Bronchial epithelial cell (primary cell): ENCODE measurements at regions not wholly inside any gene's neighbourhood (a gene's known extent, or its start where the extent isn't known, plus 50 kb on each side); places are given as distances from the start of the nearest gene placed in this dataset.

Experiments
- DNase-seq: peaks from one replicate; pipeline ENCODE4 v3.0.0-alpha.2; 2010; ENCODE audit warnings: low read depth
- FAIRE-seq: peaks from 2 replicates; lab custom pipeline; 2011; peaks lifted over from hg19 to GRCh38; lab: Jason Lieb, UNC
- H3K27me3 ChIP-seq: 2 replicates; pipeline ENCODE4 v1.5.1; 2011; ENCODE audit warnings: low read length; ENCODE audit not compliant: control insufficient read depth, insufficient read depth
- H3K36me3 ChIP-seq: 2 replicates; pipeline ENCODE4 v1.5.1; 2011; ENCODE audit warnings: low read length; ENCODE audit not compliant: control insufficient read depth, insufficient read depth
- H3K4me3 ChIP-seq: 2 replicates; pipeline ENCODE4 v1.5.1; 2011; ENCODE audit warnings: mild to moderate bottlenecking, low read depth, low read length, control low read depth
- TF ChIP-seq, protein P1 (sequence below): IDR thresholded peaks from 2 replicates; pipeline ENCODE4 v1.5.1; 2011; ENCODE audit warnings: mild to moderate bottlenecking, moderate library complexity, low read length, control low read depth, inconsistent platforms; ENCODE audit not compliant: insufficient read depth, severe bottlenecking

DNA sequence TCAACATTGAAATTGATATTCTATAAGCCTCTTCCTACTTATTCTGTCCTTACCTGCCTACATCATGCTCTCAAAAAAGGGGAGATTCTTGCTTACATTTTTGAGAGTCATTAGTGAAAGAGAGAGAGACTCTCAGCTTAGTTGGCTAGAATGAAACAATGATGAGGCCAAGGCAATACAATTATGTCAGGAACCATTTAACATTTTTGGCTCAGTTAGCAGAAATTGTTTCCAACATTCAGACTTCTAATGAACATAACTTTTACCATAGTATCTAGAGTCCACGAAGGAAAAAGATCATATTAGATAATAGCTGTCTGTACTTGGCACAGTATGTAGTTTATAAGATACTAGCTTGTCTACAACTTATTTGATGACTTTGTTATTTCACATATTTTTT is 263.7 kb upstream of the ARX start:
- Histone ChIP-seq H3K4me3 (no peak overlapping the region), H3K27me3 (no peaks in the 10 kb centered on the region), H3K36me3 (no peaks in the 10 kb centered on the region)
- no peak for DNase-seq
- TF ChIP-seq, protein P1, sequence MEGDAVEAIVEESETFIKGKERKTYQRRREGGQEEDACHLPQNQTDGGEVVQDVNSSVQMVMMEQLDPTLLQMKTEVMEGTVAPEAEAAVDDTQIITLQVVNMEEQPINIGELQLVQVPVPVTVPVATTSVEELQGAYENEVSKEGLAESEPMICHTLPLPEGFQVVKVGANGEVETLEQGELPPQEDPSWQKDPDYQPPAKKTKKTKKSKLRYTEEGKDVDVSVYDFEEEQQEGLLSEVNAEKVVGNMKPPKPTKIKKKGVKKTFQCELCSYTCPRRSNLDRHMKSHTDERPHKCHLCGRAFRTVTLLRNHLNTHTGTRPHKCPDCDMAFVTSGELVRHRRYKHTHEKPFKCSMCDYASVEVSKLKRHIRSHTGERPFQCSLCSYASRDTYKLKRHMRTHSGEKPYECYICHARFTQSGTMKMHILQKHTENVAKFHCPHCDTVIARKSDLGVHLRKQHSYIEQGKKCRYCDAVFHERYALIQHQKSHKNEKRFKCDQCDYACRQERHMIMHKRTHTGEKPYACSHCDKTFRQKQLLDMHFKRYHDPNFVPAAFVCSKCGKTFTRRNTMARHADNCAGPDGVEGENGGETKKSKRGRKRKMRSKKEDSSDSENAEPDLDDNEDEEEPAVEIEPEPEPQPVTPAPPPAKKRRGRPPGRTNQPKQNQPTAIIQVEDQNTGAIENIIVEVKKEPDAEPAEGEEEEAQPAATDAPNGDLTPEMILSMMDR: no peak
- no peak for FAIRE-seq

DNA sequence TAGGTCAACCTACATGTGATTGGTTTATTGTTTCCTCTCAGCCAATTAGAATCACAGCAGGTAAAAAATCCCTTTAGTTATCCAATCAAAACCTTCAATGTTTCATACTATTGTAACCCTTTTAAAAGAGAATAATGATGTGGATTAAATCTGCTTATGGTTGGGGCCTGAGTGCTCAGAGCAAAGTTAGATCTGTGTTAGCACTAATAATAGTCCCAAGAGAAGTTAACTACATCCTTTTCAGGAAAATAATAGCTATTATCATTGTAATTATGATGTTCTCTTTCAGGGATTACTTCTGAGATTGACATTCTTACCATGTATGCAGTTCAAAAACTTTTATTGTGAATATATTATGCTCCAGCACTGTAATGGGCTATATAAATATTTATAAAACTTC is 262.6 kb upstream of the ARX start:
- no peak for DNase-seq
- Histone ChIP-seq H3K36me3 (no peaks in the 10 kb centered on the region), H3K4me3 (no peak overlapping the region), H3K27me3 (no peaks in the 10 kb centered on the region)
- no peak for FAIRE-seq
- TF ChIP-seq, protein P1: no peak

DNA sequence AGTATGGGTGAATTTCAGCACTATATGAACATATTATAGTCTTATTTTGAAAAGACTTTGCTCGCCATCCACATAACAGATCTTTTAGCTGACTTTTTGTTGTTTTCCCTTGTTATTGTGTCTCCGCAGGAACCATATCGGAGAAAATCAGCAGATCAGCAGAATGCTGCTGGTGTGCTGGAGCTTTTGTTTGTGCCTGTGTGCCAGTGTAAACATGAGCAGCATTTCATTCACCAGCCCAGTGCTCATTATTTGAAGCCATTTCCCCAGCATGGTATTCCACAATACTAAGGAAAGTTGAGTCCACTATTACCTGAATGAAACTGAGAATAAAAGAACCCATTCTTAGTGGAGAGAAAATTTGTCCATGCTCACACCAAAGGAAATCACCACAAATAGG is 261.8 kb upstream of the ARX start:
- TF ChIP-seq, protein P1: no peak
- no peak for DNase-seq
- no peaks in the 10 kb centered on the region for H3K27me3 ChIP-seq
- H3K36me3 ChIP-seq: no peaks in the 10 kb centered on the region
- FAIRE-seq: no peak
- no peak overlapping the region for H3K4me3 ChIP-seq

DNA sequence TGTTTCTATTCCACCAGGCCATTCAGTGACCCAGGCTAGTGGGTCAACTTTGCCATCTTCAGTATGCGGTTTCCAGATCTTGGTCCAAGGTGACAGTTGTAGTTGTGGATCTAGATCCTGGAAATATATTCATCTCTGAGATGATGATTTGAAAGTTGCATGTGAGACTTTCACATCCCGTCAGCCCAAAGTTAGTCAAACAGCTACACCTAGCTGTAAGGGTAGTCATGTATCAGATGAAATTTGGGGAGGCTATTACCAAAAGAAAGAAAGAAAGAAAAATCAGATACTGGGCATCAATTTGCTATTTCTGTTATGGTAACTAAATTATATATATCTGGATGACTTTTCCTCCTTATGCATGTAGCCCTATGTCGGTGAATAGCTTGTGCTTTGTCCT is 259.4 kb upstream of the ARX start:
- no peak for FAIRE-seq
- no peak for DNase-seq
- no peaks in the 10 kb centered on the region for H3K27me3 ChIP-seq
- no peaks in the 10 kb centered on the region for H3K36me3 ChIP-seq
- no peak overlapping the region for H3K4me3 ChIP-seq
- TF ChIP-seq, protein P1: no peak

DNA sequence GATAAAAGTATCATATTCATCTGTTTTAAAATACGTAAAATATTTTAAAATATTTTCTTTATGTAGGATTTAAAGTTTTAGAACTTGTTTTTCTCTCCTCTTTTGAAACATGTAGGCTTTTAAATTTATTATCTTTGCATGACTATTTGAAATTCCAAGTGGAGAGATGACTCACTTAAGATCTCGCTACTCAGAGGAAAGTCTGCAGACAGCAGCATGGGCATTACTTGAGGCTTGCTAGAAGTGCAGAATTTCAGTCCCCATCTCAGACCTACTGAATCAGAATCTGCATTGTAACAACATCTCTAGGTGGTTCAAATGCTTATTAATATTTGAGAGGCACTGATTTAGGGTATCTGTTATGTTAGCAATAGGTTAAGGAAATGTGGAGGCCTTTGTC is 225.7 kb upstream of the ARX start:
- no peaks in the 10 kb centered on the region for H3K36me3 ChIP-seq
- DNase-seq: no peak
- FAIRE-seq: no peak
- H3K4me3 ChIP-seq: no peak overlapping the region
- TF ChIP-seq, protein P1: no peak
- no peaks in the 10 kb centered on the region for H3K27me3 ChIP-seq

DNA sequence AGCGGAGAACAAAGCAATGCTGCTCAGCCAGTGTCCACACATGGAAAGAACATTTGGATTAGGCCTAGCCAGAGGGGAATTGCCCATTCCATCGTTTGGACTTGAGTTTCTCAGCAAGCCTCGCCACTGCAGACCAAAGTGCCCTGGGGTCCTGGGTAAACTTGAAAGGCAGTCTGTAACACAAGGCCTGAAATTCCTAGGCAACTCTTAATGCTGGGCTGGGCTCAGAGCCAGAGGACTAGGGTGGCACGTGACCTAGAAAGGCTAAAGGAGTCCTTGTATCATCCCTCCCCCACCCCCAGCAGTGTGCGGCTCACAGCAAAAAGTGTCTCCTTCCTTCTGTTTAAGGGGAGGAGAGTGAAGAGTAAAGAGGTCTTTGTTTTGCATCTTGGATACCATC is 210.4 kb upstream of the ARX start:
- H3K4me3 ChIP-seq: no peak overlapping the region
- FAIRE-seq (no peak), DNase-seq (no peak)
- TF ChIP-seq, protein P1: no peak
- H3K27me3 ChIP-seq: no peaks in the 10 kb centered on the region
- H3K36me3 ChIP-seq: no peaks in the 10 kb centered on the region
